ENCODE measurements at regions not wholly inside any gene's neighbourhood (a gene's known extent, or its start where the extent isn't known, plus 50 kb on each side); places are given as distances from the start of the nearest gene placed in this dataset.

DNA sequence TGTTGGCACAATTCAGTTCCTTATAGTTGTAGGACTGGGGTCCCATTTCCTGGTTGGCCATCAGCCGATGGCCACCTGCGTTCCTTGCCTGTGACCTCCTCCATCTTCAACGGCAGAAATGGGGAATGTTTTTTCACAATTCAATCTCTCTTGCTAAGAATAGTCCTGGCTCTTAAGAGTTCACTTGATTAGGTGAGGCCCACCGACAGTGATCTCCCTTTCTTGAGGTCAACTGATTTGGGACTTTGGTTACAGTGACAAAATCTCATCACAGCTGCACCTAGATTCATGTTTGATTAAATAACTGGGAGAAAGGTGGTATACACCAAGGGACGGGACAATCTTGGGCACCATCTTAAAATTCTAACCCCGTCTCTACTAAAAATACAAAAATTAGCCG, 139.1 kb upstream of the DTNBP1 start:
- no peak for DNase-seq (ENCODE audit: low read depth in 2 of 2)

DNA sequence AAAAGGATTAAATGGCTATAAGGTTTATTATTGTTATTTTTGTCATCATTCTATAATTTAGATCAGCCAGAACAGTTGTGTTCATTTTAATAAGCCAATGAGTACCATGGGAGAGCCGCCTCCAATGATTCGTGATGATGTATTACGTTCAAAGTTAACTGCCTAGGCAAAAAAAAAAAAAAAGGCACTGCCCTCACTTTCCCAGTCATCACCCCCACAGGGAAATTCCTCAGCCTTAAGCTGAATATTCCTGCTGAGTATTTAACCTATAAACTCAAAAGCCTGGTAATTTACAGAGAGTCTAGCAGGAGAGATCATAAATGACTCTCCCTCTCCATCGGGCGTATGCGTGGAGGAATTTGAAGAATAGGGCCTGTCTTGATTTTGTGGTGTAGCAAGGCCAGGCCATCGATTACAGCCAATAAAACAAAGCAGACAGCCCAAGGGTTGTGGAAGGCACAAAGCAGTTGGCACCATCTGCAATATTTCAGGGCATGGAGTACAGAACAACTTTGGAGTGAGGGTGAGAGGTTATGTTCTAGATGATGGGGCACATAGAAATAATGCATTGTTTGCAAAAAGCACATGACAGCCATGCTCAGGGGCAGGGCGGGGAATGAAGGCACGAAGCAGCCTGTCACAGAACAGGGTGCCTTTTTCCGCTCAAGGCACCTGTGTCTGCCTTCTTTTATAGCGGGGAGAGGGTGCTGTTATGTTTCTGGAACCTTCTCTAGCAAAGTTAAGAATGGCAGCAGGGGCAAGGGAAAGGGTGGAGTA, 138.2 kb upstream of the DTNBP1 start:
- DNase-seq (ENCODE audit: low read depth in 2 of 2) = no peak

DNA sequence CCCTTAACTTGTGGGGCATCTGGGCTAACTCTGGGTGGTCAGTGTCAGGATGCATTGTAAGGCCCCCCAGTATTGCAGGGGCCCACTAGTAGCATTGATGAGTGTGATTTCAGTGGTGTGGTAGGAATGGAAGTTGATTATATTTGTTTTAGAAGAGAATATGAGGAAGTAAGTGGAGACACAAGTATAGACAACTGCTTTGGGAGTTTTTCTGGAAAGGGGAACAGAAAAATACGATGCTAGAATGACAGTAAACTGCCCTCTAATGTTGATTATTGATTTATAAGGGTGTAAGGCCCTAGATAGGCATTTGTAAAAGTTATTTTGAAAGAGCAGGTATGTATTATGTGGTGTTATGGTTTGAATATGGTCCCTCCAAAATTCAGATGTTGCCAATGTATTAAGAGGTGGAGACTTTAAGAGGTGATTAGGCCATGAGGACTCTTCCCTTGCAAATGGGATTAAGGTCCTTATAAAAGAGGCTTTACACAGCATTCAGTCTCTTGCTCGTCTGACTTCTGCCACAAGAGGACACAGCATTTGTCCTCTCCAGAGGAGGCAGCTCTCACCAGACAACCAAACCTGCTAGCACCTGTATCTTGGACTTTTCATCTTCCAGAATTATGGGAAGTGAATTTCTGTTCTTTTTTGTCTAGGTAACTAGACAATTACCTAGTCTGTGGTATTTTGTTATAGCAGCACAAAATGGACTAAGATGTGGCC, 135.9 kb upstream of the DTNBP1 start:
- DNase-seq (ENCODE audit: low read depth in 2 of 2) = no peak

DNA sequence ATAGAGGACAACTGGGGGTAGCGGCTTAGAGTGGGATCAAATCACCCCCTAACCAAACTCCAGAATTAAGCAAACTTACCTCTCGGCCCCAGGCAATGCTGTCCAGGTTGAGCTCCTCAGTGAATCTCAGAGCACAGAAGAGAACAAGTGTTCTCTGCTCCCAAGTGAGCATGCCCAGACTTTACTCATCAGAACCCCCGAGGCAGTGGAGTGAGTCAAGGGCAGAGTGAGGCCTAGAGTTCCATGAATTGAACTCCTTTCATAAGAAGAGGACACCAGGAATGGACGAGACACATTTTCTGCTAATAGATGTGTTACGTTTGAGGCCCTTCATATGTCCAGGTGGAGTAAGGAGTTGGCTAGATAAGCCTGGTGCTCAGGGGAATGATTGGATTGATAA, 134.0 kb upstream of the DTNBP1 start:
- DNase-seq (ENCODE audit: low read depth in 2 of 2) = no peak

DNA sequence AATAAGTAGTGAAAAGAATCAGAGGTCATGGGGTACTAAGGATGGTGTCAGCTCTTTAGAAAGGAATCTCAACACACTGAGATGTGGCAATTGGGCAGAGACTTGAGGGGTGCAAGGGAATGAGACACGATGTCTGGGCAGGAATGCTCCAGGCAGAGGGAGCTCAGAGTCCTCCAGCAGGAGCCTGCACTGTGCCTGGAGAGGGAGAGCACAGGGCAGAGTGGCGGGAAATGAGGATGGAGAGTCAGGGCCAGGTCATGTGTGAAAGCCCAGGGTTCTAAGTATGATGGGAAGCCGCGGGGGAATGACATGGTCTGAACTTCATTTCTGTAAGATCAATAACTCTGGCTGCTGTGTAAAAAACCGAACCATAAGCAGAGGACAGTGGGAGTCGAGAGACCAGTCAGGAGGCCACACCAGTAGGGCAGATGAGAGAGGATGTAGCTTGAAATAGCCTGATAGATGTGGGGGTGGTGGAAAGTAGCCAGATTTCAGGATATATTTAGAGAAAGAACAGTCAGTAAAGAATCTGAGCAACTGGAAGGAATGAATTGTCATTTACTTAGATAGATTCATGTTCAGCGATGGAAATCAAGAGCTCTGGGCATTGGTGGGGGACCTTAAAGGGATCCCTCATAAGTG, 133.4 kb upstream of the DTNBP1 start:
- no peak for DNase-seq (ENCODE audit: low read depth in 2 of 2)

DNA sequence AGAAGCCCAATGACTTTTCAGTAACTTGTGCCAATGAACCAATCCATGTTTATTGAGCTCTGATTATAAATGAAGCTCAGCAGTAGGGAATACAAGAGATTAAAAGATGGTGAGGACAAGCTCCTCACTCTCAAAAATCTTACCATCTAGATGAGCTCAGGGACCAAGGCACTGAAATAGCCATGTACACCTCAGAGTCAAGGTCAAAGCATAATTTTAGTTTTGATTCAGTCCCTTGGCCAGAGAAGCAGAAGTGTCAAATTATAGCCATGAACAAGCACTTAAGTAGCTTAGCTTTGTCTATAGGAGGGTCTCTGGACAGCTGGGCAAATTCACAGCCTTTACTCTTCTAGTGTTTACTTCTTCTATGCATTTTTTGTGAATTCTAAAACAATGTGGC, 131.0 kb upstream of the DTNBP1 start:
- DNase-seq (ENCODE audit: low read depth in 2 of 2) = no peak

DNA sequence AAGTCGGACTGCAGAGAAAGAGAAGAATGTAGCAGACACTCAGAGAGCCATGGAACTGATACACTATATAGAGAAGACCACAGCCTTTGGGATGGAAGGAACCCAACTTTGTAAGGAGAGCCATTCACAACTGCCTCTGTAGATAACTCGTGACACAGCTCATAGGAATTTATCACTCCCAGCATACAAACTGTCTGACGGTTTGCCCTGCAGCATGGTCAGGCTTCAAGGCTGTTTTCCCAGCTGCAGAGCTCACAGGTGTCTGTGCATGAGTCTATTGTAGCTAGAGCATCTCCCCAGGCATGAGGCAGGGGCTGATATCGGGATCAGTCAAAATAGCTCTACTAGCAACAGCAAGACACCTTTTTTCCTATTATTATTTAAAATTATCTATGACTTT, 130.5 kb upstream of the DTNBP1 start:
- DNase-seq (ENCODE audit: low read depth in 2 of 2) = no peak

DNA sequence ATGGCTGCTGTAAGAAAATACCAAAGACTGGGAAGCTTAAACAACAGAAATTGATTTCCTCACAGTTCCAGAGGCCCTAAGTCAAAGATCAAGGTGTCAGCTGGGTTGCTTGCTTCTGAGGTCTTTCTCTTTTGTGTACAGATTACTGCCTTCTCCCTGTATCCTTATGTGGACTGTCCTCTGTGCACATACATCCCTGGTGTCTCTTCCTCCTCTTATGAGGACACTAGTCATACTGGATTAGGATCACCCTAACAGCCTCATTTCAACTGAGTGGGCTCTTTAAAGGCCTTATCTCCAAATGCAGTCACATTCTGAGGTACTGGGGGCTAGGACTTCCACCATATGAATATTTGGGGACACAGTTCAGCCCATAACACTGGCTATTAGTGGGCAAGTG, 130.0 kb upstream of the DTNBP1 start:
- DNase-seq (ENCODE audit: low read depth in 2 of 2) = no peak

DNA sequence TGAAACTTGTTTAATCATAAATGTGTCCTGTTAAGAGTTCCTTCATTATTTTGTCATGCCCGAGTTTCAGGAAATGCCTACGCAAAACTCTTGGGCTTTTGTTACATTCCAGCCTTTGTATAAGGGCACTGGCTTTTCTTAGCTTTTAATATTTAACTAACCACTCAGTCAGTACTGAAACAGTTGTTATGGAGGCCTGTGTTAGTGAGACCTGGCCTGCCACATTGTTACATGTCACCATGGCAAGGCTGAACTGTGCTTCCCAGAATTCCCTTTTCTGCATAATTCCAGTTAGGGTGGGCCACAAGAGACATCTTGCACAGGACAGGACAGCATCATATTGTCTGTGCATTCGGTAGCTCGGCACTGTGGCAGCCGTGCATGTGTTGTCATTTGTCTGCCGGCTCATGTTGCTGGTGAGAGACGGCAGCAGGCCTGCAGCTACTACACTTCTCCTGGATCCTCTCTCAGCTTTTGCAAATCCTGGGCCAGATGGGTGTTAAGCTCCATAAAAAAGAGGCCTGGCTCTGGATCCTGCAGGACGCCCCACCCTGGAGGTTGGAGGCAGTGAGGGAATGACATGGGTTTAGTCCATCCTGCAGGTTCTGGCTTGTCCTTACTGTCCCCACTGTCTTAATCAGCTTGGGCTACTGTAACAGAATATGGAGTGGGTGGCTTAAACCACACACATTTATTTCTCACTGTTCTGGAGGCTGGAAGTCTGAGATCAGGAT, 128.8 kb upstream of the DTNBP1 start:
- no peak for DNase-seq (ENCODE audit: low read depth in 2 of 2)

DNA sequence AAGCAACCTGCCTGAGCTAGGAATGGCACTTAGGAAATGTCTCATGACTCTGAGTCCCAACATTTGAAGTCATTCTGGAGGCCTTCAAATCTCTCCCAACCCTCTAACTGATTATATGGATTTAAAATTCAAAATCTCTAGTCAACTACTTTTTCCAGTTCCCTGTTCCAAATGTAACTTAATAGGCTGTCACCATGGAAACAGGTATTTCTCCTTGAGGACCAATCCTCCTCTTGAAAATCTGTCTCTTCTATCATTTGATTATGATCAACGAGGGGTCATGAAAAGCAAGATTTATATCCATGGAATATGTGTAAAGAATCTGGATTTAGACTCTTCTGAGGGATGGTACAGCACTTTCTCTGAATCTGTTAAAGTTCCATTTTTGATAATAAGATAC, 127.3 kb upstream of the DTNBP1 start:
- DNase-seq (ENCODE audit: low read depth in 2 of 2) = no peak

DNA sequence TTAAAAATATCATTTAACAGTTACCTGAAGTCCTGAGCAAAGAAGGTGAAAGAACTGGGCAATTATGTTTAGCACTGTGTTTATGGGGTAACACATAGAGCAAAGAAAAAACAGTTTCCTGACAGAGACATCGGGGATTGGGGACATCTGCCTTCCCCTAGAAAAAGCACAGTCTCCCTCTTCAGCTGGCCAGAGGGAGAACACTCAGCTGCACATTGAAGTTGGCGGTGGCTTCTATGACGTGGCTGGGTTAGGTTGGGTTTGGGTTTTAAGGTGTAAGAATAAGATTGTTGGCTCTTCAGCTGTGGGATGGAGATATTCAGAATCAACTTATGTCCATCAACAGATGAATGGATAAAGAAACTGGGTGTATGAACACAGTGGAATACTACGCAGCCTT, 124.0 kb upstream of the DTNBP1 start:
- no peak for DNase-seq (ENCODE audit: low read depth in 2 of 2)

DNA sequence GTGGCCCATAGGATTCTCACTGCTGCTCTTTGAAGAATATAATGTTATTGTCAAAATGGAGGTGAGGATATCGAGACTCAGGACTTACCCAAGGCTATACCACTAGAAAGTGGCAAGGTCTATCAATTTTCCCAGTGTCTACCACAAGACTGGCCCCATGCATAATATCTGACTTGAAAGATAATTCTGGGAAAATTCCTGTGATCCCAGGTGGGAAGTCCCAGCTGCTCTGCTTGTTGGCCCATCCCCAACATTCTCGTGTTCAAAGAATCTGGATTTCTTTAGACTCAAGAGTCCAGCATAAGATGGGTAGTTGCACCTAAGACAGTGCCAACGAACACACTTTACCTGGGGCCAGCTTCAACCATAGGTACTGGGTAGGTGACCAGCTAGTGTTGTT, 120.7 kb upstream of the DTNBP1 start:
- no peak for DNase-seq (ENCODE audit: low read depth in 2 of 2)

DNA sequence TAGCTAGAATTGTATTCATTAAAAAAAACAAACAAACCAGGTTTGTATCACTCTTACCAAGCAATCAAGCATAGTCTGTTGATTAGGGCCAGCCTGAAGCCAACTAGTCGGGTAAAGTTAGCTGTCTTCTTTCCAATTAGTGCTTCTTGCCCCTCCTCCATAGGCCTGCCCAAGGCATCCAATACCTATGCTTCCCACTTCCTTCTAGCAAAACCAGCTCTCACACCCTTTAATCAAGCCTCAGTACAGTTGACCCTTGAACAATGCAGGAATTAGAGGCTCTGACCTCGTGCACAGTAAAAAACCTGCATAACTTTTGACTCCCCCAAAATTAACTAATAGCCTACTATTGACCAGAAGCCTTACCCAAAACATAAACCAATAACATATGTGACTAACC, 119.1 kb upstream of the DTNBP1 start:
- DNase-seq (ENCODE audit: low read depth in 2 of 2) = no peak

DNA sequence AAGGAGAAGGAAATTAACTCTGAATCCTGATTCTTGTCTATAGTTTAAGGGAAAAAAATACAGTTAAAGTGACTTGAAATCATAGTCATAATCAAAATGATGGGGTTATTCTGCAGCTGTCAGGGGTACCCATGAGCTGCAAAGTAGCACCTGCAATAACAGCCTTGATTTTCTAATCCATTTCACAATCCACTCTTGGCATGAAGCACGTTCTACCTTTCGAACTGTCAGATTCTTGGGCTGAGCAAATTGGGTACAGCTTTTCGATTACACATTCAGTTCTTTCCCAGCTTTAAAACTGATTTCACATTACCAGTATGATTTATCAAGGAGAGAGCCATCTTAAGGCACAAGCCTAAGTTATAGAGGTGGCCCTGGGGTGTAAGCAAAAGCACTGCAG, 118.5 kb upstream of the DTNBP1 start:
- DNase-seq (ENCODE audit: low read depth in 2 of 2) = no peak

DNA sequence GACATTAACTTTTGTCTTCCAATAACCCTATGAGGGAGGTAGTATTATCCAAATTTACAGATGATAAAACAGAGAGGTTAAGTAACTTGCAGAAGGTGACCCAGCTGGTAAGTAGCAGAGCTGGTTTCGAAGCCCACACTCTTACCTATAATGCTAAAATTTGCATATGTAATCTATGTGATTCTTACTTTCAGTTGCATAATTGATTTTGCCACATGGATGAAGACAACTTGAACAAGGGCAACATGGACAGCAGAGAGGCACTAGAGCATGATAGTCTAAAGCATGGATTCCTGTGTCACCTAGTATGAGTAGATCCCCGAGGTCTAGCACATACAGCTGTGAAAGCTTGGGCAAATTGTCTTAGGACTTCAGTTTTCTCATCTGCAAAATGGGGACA, 117.6 kb upstream of the DTNBP1 start:
- DNase-seq (ENCODE audit: low read depth in 2 of 2) = no peak

DNA sequence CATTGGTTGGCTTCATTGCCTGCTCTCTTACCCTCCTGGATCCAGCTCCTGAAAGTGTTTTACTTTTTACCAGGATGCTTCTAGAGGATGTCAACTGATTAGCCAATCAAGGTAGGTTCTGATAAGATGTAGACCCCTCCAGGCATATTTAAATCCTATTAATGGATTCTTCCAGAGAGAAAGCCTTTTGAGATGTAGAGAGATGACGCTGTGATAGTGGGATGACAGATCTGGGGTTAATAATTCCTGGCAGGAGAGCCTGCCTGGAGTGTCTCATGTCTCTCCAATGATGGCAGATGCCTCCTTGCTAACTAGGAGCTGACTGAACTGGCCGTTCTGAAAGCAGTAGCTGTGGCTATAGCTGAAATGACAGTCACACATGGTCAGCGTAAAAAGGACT, 116.9 kb upstream of the DTNBP1 start:
- no peak for DNase-seq (ENCODE audit: low read depth in 2 of 2)

DNA sequence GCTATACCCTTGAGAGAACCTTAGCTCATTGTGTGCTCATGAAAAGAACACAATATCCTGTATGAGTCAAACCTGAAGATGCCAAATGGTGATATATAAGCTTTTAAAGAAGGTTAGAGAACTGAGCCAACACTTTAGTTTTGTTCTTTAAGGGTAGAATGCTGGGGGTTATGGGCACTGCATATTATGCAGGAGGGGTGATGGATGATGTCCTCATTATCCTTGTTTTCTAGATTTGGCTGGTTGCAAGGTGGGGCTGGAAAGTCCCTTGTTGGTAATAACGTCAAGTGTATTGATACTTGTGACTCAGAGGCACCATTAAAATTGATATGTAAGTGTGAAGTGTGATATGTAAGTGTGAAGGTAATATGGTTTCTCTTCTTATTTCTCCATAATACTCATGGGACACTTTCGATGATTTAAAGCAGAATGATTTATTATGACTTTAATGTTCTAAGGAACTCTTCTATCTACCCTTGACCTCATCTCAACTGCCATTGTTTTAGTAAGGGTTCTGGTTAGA, 113.7 kb upstream of the DTNBP1 start:
- peak; percentile 19 to 28 for DNase-seq (ENCODE audit: low read depth in 2 of 2)

DNA sequence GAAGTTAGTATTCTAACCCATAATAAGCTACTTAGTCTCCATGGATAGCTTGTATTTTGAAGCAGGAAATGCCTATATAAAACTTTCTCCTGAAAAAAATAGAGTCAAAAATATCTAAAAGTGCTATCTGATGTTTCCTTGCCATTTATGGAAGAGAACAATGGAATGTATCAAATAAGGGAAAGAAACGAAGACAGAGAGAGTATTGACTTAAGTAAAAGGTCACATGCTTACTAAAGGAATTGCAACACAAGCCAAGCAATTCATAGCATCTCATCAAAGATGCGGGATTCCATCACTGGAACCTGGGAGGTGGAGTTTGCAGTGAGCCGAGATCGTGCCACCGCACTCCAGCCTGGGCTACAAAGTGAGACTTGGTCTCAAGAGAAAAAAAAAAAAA, 112.9 kb upstream of the DTNBP1 start:
- no peak for DNase-seq (ENCODE audit: low read depth in 2 of 2)

DNA sequence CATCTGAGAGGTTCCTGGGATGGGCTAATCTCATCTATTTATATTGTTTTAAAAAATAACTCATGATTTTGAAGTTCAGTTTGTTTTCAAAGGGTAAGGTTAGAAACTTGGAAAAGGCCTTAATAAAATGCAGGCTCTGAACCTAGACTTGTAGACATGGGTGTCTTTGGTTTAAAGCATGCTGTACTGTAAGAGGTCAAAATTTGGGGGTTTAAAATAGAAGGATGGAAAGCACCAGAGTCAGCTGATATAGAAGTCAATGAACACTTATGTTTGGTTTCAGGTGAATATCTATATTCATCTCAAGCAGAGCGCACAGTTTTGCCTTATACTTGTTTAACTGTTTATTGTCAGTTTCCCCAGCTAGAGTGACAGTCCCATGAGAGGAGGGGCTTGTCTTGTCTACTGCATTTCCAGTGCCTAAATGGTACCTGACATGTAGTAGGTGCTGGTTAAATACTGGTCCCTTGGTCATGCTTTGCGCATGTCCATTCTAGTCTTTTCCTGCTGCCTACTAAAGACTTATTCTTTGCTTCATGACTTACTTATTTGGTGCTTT, 112.3 kb upstream of the DTNBP1 start:
- DNase-seq (ENCODE audit: low read depth in 2 of 2) = no peak

DNA sequence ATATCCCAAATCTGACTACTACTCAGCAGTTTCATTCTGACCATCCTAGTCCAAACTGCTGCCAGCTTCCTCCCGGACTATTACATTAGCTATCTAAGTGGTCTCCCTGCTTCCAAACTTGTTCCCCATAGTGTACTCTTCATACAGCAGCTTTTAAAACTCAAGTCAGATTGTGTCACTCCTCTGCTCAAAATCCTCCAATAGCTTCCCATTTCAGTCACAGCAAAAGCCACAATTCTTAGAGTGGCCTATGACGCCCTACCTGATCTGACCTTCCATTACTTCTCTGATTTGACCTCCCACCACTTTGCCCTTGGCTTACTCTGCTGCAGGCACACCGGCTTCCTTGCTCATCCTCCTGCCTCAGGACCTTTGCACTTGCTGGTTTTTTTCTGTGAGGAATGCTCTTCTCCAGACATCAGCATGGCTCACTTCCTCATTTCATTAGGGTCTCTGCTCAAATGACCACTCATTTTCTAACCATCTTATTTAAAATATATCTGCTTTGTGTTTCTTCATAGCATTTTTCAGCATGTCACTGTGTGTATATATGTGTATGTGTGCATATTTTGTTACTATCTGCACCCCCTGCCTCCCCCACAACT, 111.1 kb upstream of the DTNBP1 start:
- DNase-seq (ENCODE audit: low read depth in 2 of 2) = no peak

DNA sequence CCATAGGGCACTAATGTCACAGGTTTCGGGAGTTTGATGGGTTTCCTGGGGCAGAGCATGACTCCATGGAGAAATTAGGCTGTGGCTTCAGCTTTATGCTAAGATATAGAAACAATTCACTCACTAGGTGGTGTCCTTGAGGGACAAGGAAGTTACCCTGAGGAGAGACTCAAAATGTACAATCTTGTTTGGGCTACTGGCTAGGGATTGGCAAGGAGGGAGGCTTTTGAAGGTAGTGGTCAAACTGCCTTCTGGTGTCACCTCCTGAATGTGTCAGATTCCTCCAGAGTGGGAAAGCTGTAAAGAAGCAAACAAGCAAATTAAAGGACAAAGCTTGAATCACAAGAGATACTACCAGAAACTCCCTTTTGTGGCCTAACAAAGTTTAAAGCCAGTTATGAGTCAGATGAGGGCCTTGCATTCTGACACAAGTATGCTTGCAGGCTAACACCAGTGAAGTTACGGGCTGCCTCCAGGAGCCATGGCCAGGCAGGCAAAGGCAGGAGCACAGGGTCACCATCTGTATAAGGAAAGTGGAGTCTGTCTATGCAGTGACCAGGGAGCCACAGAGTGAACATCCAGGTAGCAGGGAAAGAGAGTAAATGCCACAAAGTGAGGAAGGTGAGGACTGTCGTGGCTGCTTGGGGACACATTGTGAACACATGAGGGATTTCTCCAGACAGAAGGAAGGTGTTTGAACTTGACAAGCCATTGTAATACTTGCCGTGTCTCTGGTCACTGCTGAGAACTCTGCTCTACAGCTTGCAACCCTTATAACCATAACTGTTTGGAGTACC, 107.7 kb upstream of the DTNBP1 start:
- no peak for DNase-seq (ENCODE audit: low read depth in 2 of 2)

Data from stimulated activated CD4-positive, alpha-beta T cell treated with anti-CD3 and anti-CD28 coated beads, Interleukin-4, amount 100 ng/mL, for 48 hours (primary cell).